ENCODE measurements at regions not wholly inside any gene's neighbourhood (a gene's known extent, or its start where the extent isn't known, plus 50 kb on each side); places are given as distances from the start of the nearest gene placed in this dataset.

GRCh38 chr6:119540417-119540816, 190.9 kb upstream of the MAN1A1 start:
- CTCF ChIA-PET = no interaction called here
- H3K9me3 ChIP-seq (ENCODE audit: control insufficient read depth, insufficient read depth, low read depth, low read length) = no peaks in the 10 kb centered on the region
- no TSS peak for BruUV-seq (replicated peaks)
- DNase-seq (ENCODE audit: low read depth, low spot score) (no peak), ATAC-seq (no peak)
- in situ Hi-C loops (cut with HindIII; ENCODE audit: low pct_unique_long_range_greater_than_20kb, low sequenced_read_pairs) (no loop called here), intact Hi-C loops (cut with micrococcal nuclease; ENCODE audit: unreplicated experiment) (no loop called here)
- TF ChIP-seq TCF7L2 (IDR thresholded peaks at IDR 0.05; ENCODE audit: low read depth, low read length) = no peak
- TF ChIP-seq REST (IDR thresholded peaks at IDR 0.05; ENCODE audit: insufficient read depth in 1 of 2, low read depth in 2 of 2, low read length in 1 of 2) = no peak
- no peak for TF ChIP-seq SIN3A (IDR thresholded peaks at IDR 0.05; ENCODE audit: borderline replicate concordance, insufficient read depth, low read depth, low read length)
- TF ChIP-seq CTCF (IDR thresholded peaks at IDR 0.05) = no peak
- TF ChIP-seq POLR2AphosphoS5 (IDR thresholded peaks at IDR 0.05; ENCODE audit: low read depth, low read length) = no peak
- H3K4me1 ChIP-seq (ENCODE audit: control insufficient read depth, insufficient read depth, low read length) = no peaks in the 10 kb centered on the region
- POLR2A ChIA-PET = no interaction called here
- no peaks in the 10 kb centered on the region for H3K27me3 ChIP-seq (ENCODE audit: control insufficient read depth, insufficient read depth, low read length)
- H3K36me3 ChIP-seq (ENCODE audit: control insufficient read depth, insufficient read depth, low read length) = no peaks in the 10 kb centered on the region
- H3K4me3 ChIP-seq (ENCODE audit: low read depth in 2 of 2, low read length in 2 of 2) = no peak overlapping the region
- H3K27ac ChIP-seq (ENCODE audit: low read length) = no peak overlapping the region

- no peak overlapping the region for H3K4me3 ChIP-seq (ENCODE audit: low read depth in 2 of 2, low read length in 2 of 2)
- no peak overlapping the region for H3K27ac ChIP-seq (ENCODE audit: low read length)
- ATAC-seq = no peak
- H3K27me3 ChIP-seq (ENCODE audit: control insufficient read depth, insufficient read depth, low read length) = no peaks in the 10 kb centered on the region
- CTCF ChIA-PET = no interaction called here
- POLR2A ChIA-PET = no interaction called here
- no TSS peak for BruUV-seq (replicated peaks)
- TF ChIP-seq TCF7L2 (IDR thresholded peaks at IDR 0.05; ENCODE audit: low read depth, low read length) (no peak), CTCF (IDR thresholded peaks at IDR 0.05) (no peak), POLR2AphosphoS5 (IDR thresholded peaks at IDR 0.05; ENCODE audit: low read depth, low read length) (no peak), REST (IDR thresholded peaks at IDR 0.05; ENCODE audit: insufficient read depth in 1 of 2, low read depth in 2 of 2, low read length in 1 of 2) (no peak), SIN3A (IDR thresholded peaks at IDR 0.05; ENCODE audit: borderline replicate concordance, insufficient read depth, low read depth, low read length) (no peak)
- no peaks in the 10 kb centered on the region for H3K4me1 ChIP-seq (ENCODE audit: control insufficient read depth, insufficient read depth, low read length)
- H3K9me3 ChIP-seq (ENCODE audit: control insufficient read depth, insufficient read depth, low read depth, low read length) = no peaks in the 10 kb centered on the region
- no peaks in the 10 kb centered on the region for H3K36me3 ChIP-seq (ENCODE audit: control insufficient read depth, insufficient read depth, low read length)
- intact Hi-C loops (cut with micrococcal nuclease; ENCODE audit: unreplicated experiment) = no loop called here
- DNase-seq (ENCODE audit: low read depth, low spot score) = no peak
- in situ Hi-C loops (cut with HindIII; ENCODE audit: low pct_unique_long_range_greater_than_20kb, low sequenced_read_pairs) = no loop called here
Measured at GRCh38 chr6:119539066-119539746, 189.6 kb upstream of the MAN1A1 start.
